ENCODE measurements at regions not wholly inside any gene's neighbourhood (a gene's known extent, or its start where the extent isn't known, plus 50 kb on each side); places are given as distances from the start of the nearest gene placed in this dataset.

DNA sequence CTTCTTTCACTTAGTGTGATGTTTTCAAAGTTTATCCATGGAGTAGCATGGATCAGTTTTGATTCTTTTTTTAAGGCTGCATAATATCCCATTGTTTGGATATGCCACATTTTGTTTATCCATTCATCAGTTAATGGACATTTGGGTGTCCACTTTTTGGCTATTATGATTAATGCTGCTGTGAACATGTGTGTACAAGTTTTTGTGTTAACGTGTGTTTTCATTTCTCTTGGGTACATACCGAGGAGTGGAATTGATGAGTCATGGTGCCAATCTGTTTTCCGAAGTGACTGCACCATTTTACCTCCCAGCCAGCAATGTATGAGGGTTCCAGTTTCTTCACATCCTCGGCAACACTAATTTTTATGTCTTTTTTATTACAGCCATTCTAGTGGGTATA is 78.4 kb upstream of the CCDC28A start:
- TF ChIP-seq CTCF (IDR thresholded peaks at IDR 0.05; ENCODE audit: low read depth, low read length, missing input control) = no peak
- TF ChIP-seq, protein P1, sequence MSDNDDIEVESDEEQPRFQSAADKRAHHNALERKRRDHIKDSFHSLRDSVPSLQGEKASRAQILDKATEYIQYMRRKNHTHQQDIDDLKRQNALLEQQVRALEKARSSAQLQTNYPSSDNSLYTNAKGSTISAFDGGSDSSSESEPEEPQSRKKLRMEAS (IDR thresholded peaks at IDR 0.05) = no peak
- TF ChIP-seq REST (IDR thresholded peaks at IDR 0.05) = no peak
- no peak for TF ChIP-seq FOXA1 (IDR thresholded peaks at IDR 0.05)
- TF ChIP-seq, protein P2, sequence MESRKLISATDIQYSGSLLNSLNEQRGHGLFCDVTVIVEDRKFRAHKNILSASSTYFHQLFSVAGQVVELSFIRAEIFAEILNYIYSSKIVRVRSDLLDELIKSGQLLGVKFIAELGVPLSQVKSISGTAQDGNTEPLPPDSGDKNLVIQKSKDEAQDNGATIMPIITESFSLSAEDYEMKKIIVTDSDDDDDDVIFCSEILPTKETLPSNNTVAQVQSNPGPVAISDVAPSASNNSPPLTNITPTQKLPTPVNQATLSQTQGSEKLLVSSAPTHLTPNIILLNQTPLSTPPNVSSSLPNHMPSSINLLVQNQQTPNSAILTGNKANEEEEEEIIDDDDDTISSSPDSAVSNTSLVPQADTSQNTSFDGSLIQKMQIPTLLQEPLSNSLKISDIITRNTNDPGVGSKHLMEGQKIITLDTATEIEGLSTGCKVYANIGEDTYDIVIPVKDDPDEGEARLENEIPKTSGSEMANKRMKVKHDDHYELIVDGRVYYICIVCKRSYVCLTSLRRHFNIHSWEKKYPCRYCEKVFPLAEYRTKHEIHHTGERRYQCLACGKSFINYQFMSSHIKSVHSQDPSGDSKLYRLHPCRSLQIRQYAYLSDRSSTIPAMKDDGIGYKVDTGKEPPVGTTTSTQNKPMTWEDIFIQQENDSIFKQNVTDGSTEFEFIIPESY (IDR thresholded peaks at IDR 0.05) = no peak
- no peak for TF ChIP-seq JUND (IDR thresholded peaks at IDR 0.05)
- no peak for TF ChIP-seq GABPA (IDR thresholded peaks at IDR 0.05 in 1 of 2, conservative IDR thresholded peaks at IDR 0.05 in 1 of 2)
- no peak for TF ChIP-seq RAD21 (IDR thresholded peaks at IDR 0.05)
- no peak for TF ChIP-seq RXRA (IDR thresholded peaks at IDR 0.05)
- no peak for TF ChIP-seq EGR1 (IDR thresholded peaks at IDR 0.05; ENCODE audit: low read depth in 2 of 2)
- no peak for TF ChIP-seq HNF4G (IDR thresholded peaks at IDR 0.05)
- TF ChIP-seq, protein P3, sequence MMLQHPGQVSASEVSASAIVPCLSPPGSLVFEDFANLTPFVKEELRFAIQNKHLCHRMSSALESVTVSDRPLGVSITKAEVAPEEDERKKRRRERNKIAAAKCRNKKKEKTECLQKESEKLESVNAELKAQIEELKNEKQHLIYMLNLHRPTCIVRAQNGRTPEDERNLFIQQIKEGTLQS (IDR thresholded peaks at IDR 0.05) = no peak
- no peak for TF ChIP-seq SP1 (IDR thresholded peaks at IDR 0.05)
- no peak for TF ChIP-seq YY1 (IDR thresholded peaks at IDR 0.05)
